ENCODE measurements at regions not wholly inside any gene's neighbourhood (a gene's known extent, or its start where the extent isn't known, plus 50 kb on each side); places are given as distances from the start of the nearest gene placed in this dataset.

DNA sequence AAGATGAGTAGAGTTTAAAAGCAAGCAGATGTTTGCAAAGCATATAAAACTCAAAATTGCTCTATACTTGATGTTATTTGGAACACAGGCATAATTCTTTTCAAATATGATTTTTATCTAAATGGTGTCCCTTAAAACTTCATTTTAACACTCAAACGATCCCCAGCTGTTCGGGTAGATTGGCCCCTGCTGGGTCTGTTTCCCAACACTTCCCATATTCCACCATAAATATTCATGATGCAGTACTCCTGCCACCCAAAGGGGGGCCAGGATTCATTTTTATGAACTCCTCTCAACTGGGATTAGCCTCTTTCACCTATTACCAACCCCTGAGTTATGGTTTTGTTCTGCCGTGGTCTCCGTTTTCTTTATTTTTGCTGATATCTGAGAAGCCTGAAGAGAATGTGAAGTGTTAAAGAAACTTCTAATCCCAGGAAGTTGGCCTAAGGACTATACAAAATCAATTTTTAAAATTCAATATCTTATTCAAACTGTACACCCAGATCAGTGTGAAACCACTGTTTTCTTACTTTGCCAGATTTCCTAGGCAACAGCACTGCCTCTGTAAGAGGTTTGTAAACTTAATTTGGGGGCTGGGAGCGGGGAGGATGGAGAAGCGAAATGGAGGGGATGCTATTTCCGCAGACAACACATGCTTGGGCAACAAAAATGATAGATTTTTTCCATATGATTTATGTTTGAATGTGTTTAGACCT, 384.1 kb downstream of the DMRT2 start:
- TF ChIP-seq, protein P1, sequence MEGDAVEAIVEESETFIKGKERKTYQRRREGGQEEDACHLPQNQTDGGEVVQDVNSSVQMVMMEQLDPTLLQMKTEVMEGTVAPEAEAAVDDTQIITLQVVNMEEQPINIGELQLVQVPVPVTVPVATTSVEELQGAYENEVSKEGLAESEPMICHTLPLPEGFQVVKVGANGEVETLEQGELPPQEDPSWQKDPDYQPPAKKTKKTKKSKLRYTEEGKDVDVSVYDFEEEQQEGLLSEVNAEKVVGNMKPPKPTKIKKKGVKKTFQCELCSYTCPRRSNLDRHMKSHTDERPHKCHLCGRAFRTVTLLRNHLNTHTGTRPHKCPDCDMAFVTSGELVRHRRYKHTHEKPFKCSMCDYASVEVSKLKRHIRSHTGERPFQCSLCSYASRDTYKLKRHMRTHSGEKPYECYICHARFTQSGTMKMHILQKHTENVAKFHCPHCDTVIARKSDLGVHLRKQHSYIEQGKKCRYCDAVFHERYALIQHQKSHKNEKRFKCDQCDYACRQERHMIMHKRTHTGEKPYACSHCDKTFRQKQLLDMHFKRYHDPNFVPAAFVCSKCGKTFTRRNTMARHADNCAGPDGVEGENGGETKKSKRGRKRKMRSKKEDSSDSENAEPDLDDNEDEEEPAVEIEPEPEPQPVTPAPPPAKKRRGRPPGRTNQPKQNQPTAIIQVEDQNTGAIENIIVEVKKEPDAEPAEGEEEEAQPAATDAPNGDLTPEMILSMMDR (IDR thresholded peaks at IDR 0.05) = no peak

DNA sequence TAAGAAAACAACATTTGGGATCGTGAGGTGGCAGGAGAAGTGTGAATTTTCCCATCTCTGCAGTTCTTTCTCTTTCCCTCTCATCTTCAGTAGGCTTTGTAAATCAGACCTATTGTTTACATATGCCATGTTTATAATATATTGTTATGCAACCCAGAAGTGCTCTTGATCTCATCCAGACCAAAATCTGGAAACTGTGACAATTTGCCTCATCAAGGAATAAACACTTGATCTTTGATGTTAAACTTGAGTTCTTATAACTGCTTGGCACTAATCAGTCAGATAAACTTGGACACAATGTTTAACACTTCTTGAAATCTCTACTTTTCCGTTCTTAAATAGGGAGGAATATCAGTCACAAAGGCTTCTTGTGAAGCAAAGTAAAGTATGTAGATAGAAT, 384.7 kb downstream of the DMRT2 start:
- TF ChIP-seq, protein P1 (IDR thresholded peaks at IDR 0.05) = no peak

DNA sequence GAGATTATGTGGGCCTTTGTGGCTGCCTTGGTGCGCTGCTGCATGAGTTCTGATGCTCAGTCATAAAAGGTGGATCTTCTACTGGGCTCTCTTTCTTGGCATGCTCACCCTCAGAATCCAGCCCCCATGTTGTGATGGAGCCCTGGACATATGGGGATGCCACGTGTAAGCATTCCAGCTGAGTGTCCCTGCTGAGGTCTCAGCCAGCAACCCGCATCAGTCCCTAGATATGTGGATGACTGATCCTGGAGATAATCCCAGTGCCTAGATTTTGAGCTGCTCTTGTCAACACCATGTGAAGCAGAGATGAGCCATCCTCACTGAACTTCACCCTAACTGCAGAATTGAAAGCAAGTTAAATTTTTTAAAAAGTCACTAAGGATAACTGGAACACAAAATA, 390.1 kb downstream of the DMRT2 start:
- TF ChIP-seq, protein P1 (IDR thresholded peaks at IDR 0.05) = no peak

DNA sequence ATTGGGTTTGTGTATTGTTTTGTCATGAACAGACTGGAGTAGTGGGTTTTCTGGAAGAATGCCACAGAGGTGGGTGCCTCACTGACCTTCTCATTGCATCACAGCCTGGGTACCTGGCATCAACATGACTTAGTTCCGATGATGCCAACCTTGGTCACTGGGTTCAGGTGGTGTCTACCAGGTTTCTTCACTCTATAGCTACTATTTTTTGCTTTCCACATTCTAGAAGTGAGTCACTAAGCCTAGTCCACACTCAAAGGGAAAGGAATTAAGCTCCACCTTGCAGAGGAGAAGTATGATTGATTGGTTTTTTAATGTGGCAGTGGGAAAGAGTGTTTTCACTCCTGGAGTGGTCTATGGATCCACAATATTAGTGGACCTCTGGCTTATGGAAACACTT, 391.9 kb downstream of the DMRT2 start:
- TF ChIP-seq, protein P1 (IDR thresholded peaks at IDR 0.05) = no peak

DNA sequence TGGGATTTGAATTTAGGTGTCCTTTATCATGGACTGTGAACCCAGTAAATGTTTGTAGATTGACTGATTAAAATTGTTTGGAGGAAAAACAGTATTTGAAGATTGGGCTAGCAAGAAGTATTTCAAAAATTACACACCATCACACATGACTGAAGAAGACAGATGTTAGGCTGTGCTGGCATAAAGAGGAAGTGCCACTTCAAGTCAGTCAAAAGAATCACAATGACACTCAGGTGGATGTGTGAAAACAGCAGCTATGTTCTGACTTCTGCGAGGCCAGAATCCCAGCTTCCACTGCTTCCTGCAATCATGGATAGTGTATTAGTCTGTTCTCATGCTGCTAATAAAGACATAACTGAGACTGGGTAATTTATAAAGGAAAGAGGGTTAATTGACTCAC, 393.3 kb downstream of the DMRT2 start:
- TF ChIP-seq, protein P1 (IDR thresholded peaks at IDR 0.05) = no peak

DNA sequence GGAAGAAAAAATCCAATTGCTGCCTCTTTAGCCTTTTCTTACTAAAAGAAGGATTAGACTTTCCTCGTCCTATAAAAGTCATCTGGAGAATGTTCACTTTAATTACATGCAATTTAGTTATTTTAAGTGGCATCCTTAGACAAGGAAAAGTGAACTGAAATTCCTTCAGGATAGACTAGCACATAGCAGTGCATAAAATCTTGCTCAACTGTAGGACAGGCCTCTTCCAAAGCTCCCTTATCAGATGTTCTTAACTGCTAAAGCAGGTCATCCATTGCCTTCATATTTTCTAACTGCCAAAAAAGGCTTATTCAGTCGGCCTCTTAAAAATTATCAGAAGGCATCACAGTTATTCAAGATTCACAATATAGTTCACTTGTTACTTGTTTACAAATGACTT, 396.5 kb downstream of the DMRT2 start:
- TF ChIP-seq, protein P1 (IDR thresholded peaks at IDR 0.05) = no peak

DNA sequence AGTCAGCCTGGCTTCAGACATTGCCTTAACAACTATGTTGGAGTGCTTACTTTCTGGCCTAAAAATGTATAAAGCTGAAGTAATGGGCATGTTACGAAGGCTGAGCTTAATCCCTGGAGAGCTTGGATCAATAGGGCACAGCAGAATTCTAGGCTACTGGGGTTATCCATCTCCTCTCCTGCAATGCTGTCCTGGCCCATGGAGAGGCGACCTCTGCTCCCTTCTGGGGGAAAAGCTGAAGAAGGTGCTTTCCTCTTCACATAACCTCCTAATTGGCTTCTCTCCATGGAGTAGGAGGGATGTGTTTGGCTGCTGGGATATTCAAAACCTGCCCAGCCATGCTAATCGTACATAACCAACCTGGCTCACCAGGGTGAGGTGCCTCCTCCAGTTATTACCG, 403.5 kb downstream of the DMRT2 start:
- TF ChIP-seq, protein P1 (IDR thresholded peaks at IDR 0.05) = no peak

DNA sequence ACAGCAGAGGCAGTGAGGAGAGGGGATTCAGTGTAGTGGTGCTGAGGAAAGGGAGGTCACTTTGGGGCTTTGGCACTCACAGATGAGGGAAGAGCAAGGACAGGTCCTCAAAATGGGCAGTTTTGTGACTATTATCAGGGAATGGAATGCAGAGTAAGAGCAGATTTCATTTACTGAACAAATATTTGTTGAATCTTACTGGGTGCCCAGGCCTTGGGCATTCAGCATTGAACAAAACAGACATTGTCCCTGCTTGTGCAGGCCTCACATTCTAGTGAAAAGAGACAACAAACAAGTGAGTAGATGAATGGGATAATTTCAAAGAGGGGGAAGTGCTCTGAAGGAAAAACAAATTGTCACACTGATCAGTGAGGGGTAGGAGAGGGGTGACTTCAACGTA, 404.1 kb downstream of the DMRT2 start:
- TF ChIP-seq, protein P1 (IDR thresholded peaks at IDR 0.05) = no peak
